GM12878 (cell line): ENCODE measurements at regions not wholly inside any gene's neighbourhood (a gene's known extent, or its start where the extent isn't known, plus 50 kb on each side); places are given as distances from the start of the nearest gene placed in this dataset.

Experiments
- ATAC-seq: fragments of 200-7000 bp; cut with Tn5 transposase; 3 replicates; pipeline ENCODE4 v1.9.1; 2020; ENCODE audit warnings: mild to moderate bottlenecking, moderate library complexity
- BruUV-seq: library from RNA; stranded (reverse); fragments of 400-500 nt; replicated peaks from 2 replicates; lab custom pipeline; 2021; lab: Mats Ljungman, UMichigan
- CTCF ChIA-PET: fragments of 300-600 bp; sonication (Branson Sonifier 250); formaldehyde crosslinking; extraction: SDS; loops from one replicate; lab custom pipeline; 2021; ENCODE audit warnings: inconsistent platforms; lab: Yijun Ruan, JAX
- POLR2A ChIA-PET: fragments of 350-600 bp; formaldehyde crosslinking; extraction: SDS; loops from one replicate; lab custom pipeline; 2021; ENCODE audit warnings: inconsistent platforms; lab: Charles Lee
- RAD21 ChIA-PET: fragments of 300-600 bp; sonication (Branson Sonifier 250); formaldehyde crosslinking; loops from one replicate; lab custom pipeline; 2023; ENCODE audit warnings: antibody characterized with exemption; ENCODE audit not compliant: unreplicated experiment; lab: Charles Lee
- SMC1A ChIA-PET: fragments of 300-600 bp; sonication (Branson Sonifier 250); formaldehyde crosslinking; loops from one replicate; lab custom pipeline; 2023; ENCODE audit not compliant: unreplicated experiment, uncharacterized antibody; lab: Charles Lee
- DNase-seq: peaks from one replicate; pipeline ENCODE4 v3.0.0-alpha.2; 2011; ENCODE audit warnings: low read depth, low spot score
- FAIRE-seq: peaks from 3 replicates; lab custom pipeline; 2011; peaks lifted over from hg19 to GRCh38; lab: Jason Lieb, UNC
- H2AFZ ChIP-seq: 2 replicates; pipeline ENCODE4 v1.6.0; 2011; ENCODE audit warnings: low read depth, low read length, control low read depth; ENCODE audit not compliant: control insufficient read depth
- H3K27ac ChIP-seq: 2 replicates; pipeline ENCODE4 v1.5.1; 2011; ENCODE audit warnings: control low read depth; ENCODE audit not compliant: control insufficient read depth, insufficient read depth
- H3K27me3 ChIP-seq, 2 experiments: replicated peaks in 1 of 2; 2 replicates each; pipeline versions ENCODE4 v1.6.0 to v1.6.1; 2011; ENCODE audit warnings: low read length in 1 of 2; ENCODE audit not compliant: control insufficient read depth in 2 of 2, insufficient read depth in 2 of 2
- H3K36me3 ChIP-seq, 2 experiments: 2 replicates each; pipeline ENCODE4 v1.5.1; 2011; ENCODE audit warnings: low read length in 1 of 2; ENCODE audit not compliant: control insufficient read depth in 2 of 2, insufficient read depth in 2 of 2
- H3K4me1 ChIP-seq: 2 replicates; pipeline ENCODE4 v1.6.1; 2011; ENCODE audit warnings: mild to moderate bottlenecking, low read length, moderate library complexity, mixed read lengths; ENCODE audit not compliant: control insufficient read depth, insufficient read depth
- H3K4me2 ChIP-seq: 2 replicates; pipeline ENCODE4 v1.6.0; 2011; ENCODE audit warnings: control low read depth; ENCODE audit not compliant: control insufficient read depth, insufficient read depth
- H3K4me3 ChIP-seq: fragments of 200-600 bp; sonication (generic); 2 replicates; pipeline ENCODE4 v1.5.1; 2016
- H3K79me2 ChIP-seq: 2 replicates; pipeline ENCODE4 v1.6.0; 2011; ENCODE audit warnings: low read length; ENCODE audit not compliant: control insufficient read depth, insufficient read depth
- H3K9ac ChIP-seq: 2 replicates; pipeline ENCODE4 v1.8.0; 2011; ENCODE audit warnings: low read length, control low read depth, mixed read lengths; ENCODE audit not compliant: control insufficient read depth, insufficient read depth
- H3K9me3 ChIP-seq: replicated peaks from 3 replicates; pipeline ENCODE4 v1.5.1; 2011; ENCODE audit warnings: mild to moderate bottlenecking, low read length; ENCODE audit not compliant: control insufficient read depth, insufficient read depth
- H4K20me1 ChIP-seq: 2 replicates; pipeline ENCODE4 v1.6.0; 2011; ENCODE audit not compliant: control insufficient read depth, insufficient read depth
- ATF3 ChIP-seq: IDR thresholded peaks from 2 replicates; pipeline ENCODE4 v1.6.1; 2011; ENCODE audit warnings: low read depth, mild to moderate bottlenecking, low read length, moderate library complexity, borderline replicate concordance; ENCODE audit errors: extremely low read depth
- BCL11A ChIP-seq: IDR thresholded peaks from 2 replicates; pipeline ENCODE4 v1.6.1; 2011; ENCODE audit warnings: low read depth, low read length
- CBFB ChIP-seq: IDR thresholded peaks from 2 replicates; pipeline ENCODE4 v1.6.1; 2016; ENCODE audit warnings: antibody characterized with exemption, low read depth
- CBX3 ChIP-seq: fragments of 200-600 bp; sonication (generic); IDR thresholded peaks from 2 replicates; pipeline ENCODE4 v1.6.1; 2016; ENCODE audit warnings: low read depth, borderline replicate concordance
- CHD1 ChIP-seq: IDR thresholded peaks from 2 replicates; pipeline ENCODE4 v1.6.1; 2012; ENCODE audit warnings: low read depth, low read length, improper control_type of control experiment
- EZH2 ChIP-seq: IDR thresholded peaks from 2 replicates; pipeline ENCODE4 v1.6.1; 2012; ENCODE audit warnings: low read depth, mild to moderate bottlenecking, control low read depth, inconsistent platforms, low read length, borderline replicate concordance; ENCODE audit not compliant: control insufficient read depth
- FOS ChIP-seq: IDR thresholded peaks from 3 replicates; pipeline ENCODE4 v1.6.1; 2011; ENCODE audit warnings: borderline replicate concordance; ENCODE audit not compliant: insufficient read length; ENCODE audit errors: extremely low read depth
- FOXM1 ChIP-seq: IDR thresholded peaks from 2 replicates; pipeline ENCODE4 v1.6.1; 2012; ENCODE audit warnings: low read depth, mild to moderate bottlenecking, inconsistent platforms, low read length, moderate library complexity
- MTA2 ChIP-seq: fragments of 450-650 bp; IDR thresholded peaks from 2 replicates; pipeline ENCODE4 v1.6.1; 2016; ENCODE audit warnings: low read depth, mild to moderate bottlenecking, moderate library complexity
- NBN ChIP-seq: fragments of 450-650 bp; IDR thresholded peaks from 2 replicates; pipeline ENCODE4 v1.6.1; 2016
- RAD51 ChIP-seq: fragments of 450-650 bp; IDR thresholded peaks from 2 replicates; pipeline ENCODE4 v1.6.1; 2016; ENCODE audit warnings: moderate library complexity, mild to moderate bottlenecking, inconsistent platforms
- RB1 ChIP-seq: fragments of 450-650 bp; formaldehyde crosslinking; IDR thresholded peaks from 2 replicates; pipeline ENCODE4 v1.6.1; 2017; ENCODE audit warnings: mild to moderate bottlenecking, borderline replicate concordance
- SIN3A ChIP-seq: IDR thresholded peaks from 2 replicates; pipeline ENCODE4 v1.6.1; 2012; ENCODE audit warnings: low read depth, low read length, improper control_type of control experiment
- SMAD1 ChIP-seq: fragments of 450-650 bp; IDR thresholded peaks from 2 replicates; pipeline ENCODE4 v1.6.1; 2018; ENCODE audit warnings: mild to moderate bottlenecking, low read depth; ENCODE audit not compliant: partially characterized antibody
- SMARCA5 ChIP-seq: fragments of 450-650 bp; IDR thresholded peaks from 2 replicates; pipeline ENCODE4 v1.6.1; 2017; ENCODE audit warnings: mild to moderate bottlenecking
- SUZ12 ChIP-seq: fragments of 200-600 bp; sonication (generic); IDR thresholded peaks from one replicate; pipeline ENCODE4 v1.6.1; 2018; ENCODE audit warnings: antibody characterized with exemption, mild to moderate bottlenecking; ENCODE audit not compliant: unreplicated experiment
- TARDBP ChIP-seq: IDR thresholded peaks from 2 replicates; pipeline ENCODE4 v1.6.1; 2016; ENCODE audit warnings: borderline replicate concordance
- ZNF207 ChIP-seq: fragments of 450-650 bp; IDR thresholded peaks from 2 replicates; pipeline ENCODE4 v1.6.1; 2014; ENCODE audit warnings: antibody characterized with exemption, mild to moderate bottlenecking, borderline replicate concordance
- WGBS: methylation state at CpG from one replicate; pipeline ENCODE4 v1.1.6; 2016; ENCODE audit warnings: low lambda C conversion rate; ENCODE audit not compliant: insufficient replicate concordance, insufficient coverage; ENCODE audit errors: missing lambda C conversion rate; 5-methylcytosine and 5-hydroxymethylcytosine counted together
- in situ Hi-C: fragments of 300-500 bp; cut with MboI; formaldehyde crosslinking; loops from 9 replicates; pipeline ENCODE4 v1.14.3; 2018; ENCODE audit warnings: mixed read lengths
- intact Hi-C: fragments of 100-400 bp; cut with micrococcal nuclease; formaldehyde crosslinking; loops from one replicate; pipeline ENCODE4 v1.14.2; 2022; ENCODE audit not compliant: unreplicated experiment

- FAIRE-seq (no peak), ATAC-seq (no peak), DNase-seq (no peak)
- RAD21 ChIA-PET, result no interaction called here
- SMC1A ChIA-PET, result no interaction called here
- Histone ChIP-seq H3K27ac (no peak overlapping the region), H3K4me2 (no peak overlapping the region), H4K20me1 (no peaks in the 10 kb centered on the region), H2AFZ (no peak overlapping the region), H3K36me3 (no peaks in the 10 kb centered on the region), H3K79me2 (no peaks in the 10 kb centered on the region), H3K4me3 (no peak overlapping the region), H3K27me3 (no peaks in the 10 kb centered on the region), H3K4me1 (no peaks in the 10 kb centered on the region), H3K9me3 (no peaks in the 10 kb centered on the region), H3K9ac (no peak overlapping the region)
- TF ChIP-seq ATF3, result no peak
- no peak for TF ChIP-seq TARDBP
- POLR2A ChIA-PET, result no interaction called here
- WGBS, result 0% methylated on average over 1 of the region's 1 CpG
- in situ Hi-C loops (no loop called here), intact Hi-C loops (no loop called here)
- BruUV-seq, result no TSS peak
- CTCF ChIA-PET, result no interaction called here
Observed at GRCh38 chr4:91824773-91825172, 479.0 kb upstream of the GRID2 start.

- Histone ChIP-seq H3K4me1 (no peaks in the 10 kb centered on the region), H3K36me3 (no peaks in the 10 kb centered on the region), H3K9me3 (no peaks in the 10 kb centered on the region), H3K27ac (no peak overlapping the region), H3K9ac (no peak overlapping the region), H3K79me2 (no peaks in the 10 kb centered on the region), H2AFZ (no peak overlapping the region), H3K4me2 (no peak overlapping the region), H3K4me3 (no peak overlapping the region), H4K20me1 (no peaks in the 10 kb centered on the region), H3K27me3 (no peaks in the 10 kb centered on the region)
- DNase-seq, result no peak
- FAIRE-seq, result no peak
- in situ Hi-C loops, result no loop called here
- intact Hi-C loops, result no loop called here
- ChIA-PET SMC1A (no interaction called here), RAD21 (no interaction called here), CTCF (no interaction called here), POLR2A (no interaction called here)
- BruUV-seq, result no TSS peak
- no peak for TF ChIP-seq EZH2
- TF ChIP-seq SIN3A, result no peak
- TF ChIP-seq FOXM1, result no peak
- no peak for TF ChIP-seq RB1
- TF ChIP-seq SMARCA5, result no peak
- no peak for TF ChIP-seq SUZ12
- no peak for TF ChIP-seq CBX3
- TF ChIP-seq RAD51, result no peak
- TF ChIP-seq MTA2, result no peak
- TF ChIP-seq BCL11A, result no peak
- no peak for TF ChIP-seq ZNF207
- TF ChIP-seq SMAD1, result no peak
- no peak for TF ChIP-seq CBFB
- TF ChIP-seq FOS, result no peak
- TF ChIP-seq NBN, result no peak
- TF ChIP-seq CHD1, result no peak
- ATAC-seq, result no peak
- 0% methylated on average over 2 of the region's 2 CpGs for whole genome bisulfite sequencing
Observed at GRCh38 chr4:91826186-91826585, 477.6 kb upstream of the GRID2 start.
